IPS-18a (cell line): ENCODE measurements at regions not wholly inside any gene's neighbourhood (a gene's known extent, or its start where the extent isn't known, plus 50 kb on each side); places are given as distances from the start of the nearest gene placed in this dataset.
"Not testable (repeated sequence)": the region's sequence is repeated elsewhere in the genome, so short reads cannot be mapped to it uniquely, and the experiment has no call there.

Experiments used
- H3K27ac ChIP-seq: one replicate; pipeline ENCODE4 v1.5.1; 2013; ENCODE audit warnings: low read length
- H3K27me3 ChIP-seq: one replicate; pipeline ENCODE4 v1.6.1; 2013; ENCODE audit warnings: mild to moderate bottlenecking, low read length; ENCODE audit not compliant: control insufficient read depth, insufficient read depth
- H3K36me3 ChIP-seq: one replicate; pipeline ENCODE4 v1.6.1; 2013; ENCODE audit warnings: low read depth, low read length; ENCODE audit not compliant: control insufficient read depth
- H3K4me1 ChIP-seq: one replicate; pipeline ENCODE4 v1.6.1; 2013; ENCODE audit warnings: low read depth, low read length; ENCODE audit not compliant: control insufficient read depth
- H3K4me3 ChIP-seq: one replicate; pipeline ENCODE4 v1.5.1; 2013; ENCODE audit warnings: low read length
- H3K9ac ChIP-seq: one replicate; pipeline ENCODE4 v1.6.1; 2013; ENCODE audit warnings: mild to moderate bottlenecking, low read length, moderate library complexity
- H3K9me3 ChIP-seq: one replicate; pipeline ENCODE4 v1.6.1; 2013; ENCODE audit warnings: low read depth, low read length; ENCODE audit not compliant: control insufficient read depth

- no peak overlapping the region for H3K4me3 ChIP-seq
- no peak overlapping the region for H3K27ac ChIP-seq
- no peak overlapping the region for H3K9ac ChIP-seq
- H3K4me1 ChIP-seq: no peaks in the 10 kb centered on the region
- no peaks in the 10 kb centered on the region for H3K36me3 ChIP-seq
- H3K9me3 ChIP-seq: no peaks in the 10 kb centered on the region
- H3K27me3 ChIP-seq: no peaks in the 10 kb centered on the region
Observed at GRCh38 chr3:55144015-55144673, 216.3 kb upstream of the LRTM1 start.

- no peaks in the 10 kb centered on the region for H3K4me1 ChIP-seq
- no peak overlapping the region for H3K9ac ChIP-seq
- no peaks in the 10 kb centered on the region for H3K27me3 ChIP-seq
- no peak overlapping the region for H3K27ac ChIP-seq
- H3K9me3 ChIP-seq: no peaks in the 10 kb centered on the region
- H3K36me3 ChIP-seq: no peaks in the 10 kb centered on the region
- no peak overlapping the region for H3K4me3 ChIP-seq
Observed at GRCh38 chr3:55143336-55143735, 215.5 kb upstream of the LRTM1 start.

DNA sequence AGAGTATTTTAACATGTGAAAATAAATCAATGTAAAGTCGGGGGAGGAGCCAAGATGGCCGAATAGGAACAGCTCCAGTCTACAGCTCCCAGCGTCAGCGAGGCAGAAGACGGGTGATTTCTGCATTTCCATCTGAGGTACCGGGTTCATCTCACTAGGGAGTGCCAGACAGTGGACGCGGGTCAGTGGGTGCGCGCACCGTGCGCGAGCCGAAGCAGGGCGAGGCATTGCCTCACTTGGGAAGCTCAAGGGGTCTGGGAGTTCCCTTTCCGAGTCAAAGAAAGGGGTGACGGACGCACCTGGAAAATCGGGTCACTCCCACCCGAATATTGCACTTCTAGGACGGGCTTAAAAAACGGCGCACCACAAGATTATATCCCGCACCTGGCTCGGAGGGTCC lies 208.4 kb upstream of the LRTM1 start:
- not testable (repeated sequence) for H3K4me3 ChIP-seq, H3K36me3 ChIP-seq, H3K4me1 ChIP-seq, H3K27ac ChIP-seq, H3K9ac ChIP-seq, H3K27me3 ChIP-seq, H3K9me3 ChIP-seq

- H3K4me1 ChIP-seq: no peaks in the 10 kb centered on the region
- no peaks in the 10 kb centered on the region for H3K9me3 ChIP-seq
- H3K4me3 ChIP-seq: no peak overlapping the region
- H3K27me3 ChIP-seq: no peaks in the 10 kb centered on the region
- no peak overlapping the region for H3K9ac ChIP-seq
- H3K27ac ChIP-seq: no peak overlapping the region
- no peaks in the 10 kb centered on the region for H3K36me3 ChIP-seq
Observed at GRCh38 chr3:55128225-55128823, 200.5 kb upstream of the LRTM1 start.

GRCh38 chr3:55127565-55127964 lies 199.7 kb upstream of the LRTM1 start:
- H3K4me3 ChIP-seq: no peak overlapping the region
- no peaks in the 10 kb centered on the region for H3K36me3 ChIP-seq
- H3K9ac ChIP-seq: no peak overlapping the region
- no peaks in the 10 kb centered on the region for H3K4me1 ChIP-seq
- H3K27ac ChIP-seq: no peak overlapping the region
- H3K27me3 ChIP-seq: no peaks in the 10 kb centered on the region
- H3K9me3 ChIP-seq: no peaks in the 10 kb centered on the region

DNA sequence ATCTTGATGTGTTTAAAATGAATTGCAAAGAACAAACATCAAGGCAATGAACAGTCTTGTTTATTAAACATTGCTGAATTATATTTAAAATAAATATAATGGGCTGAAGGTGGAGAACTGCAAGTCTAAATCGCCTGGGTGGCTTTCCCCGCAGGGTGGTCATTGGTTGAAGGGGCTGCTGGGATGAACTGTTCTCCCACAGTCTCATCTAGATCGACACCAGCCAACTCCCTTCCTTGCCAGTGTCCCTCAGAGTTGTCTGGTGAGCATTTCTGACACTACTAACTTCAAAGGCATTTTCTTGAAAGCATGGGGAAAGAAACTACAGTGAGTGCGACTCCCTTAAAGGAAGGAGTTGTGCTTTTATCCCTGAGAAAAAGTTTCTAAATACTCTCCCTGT lies 196.5 kb upstream of the LRTM1 start:
- Histone ChIP-seq H3K4me3 (no peak overlapping the region), H3K27me3 (no peaks in the 10 kb centered on the region), H3K4me1 (no peaks in the 10 kb centered on the region), H3K27ac (no peak overlapping the region), H3K9ac (no peak overlapping the region), H3K9me3 (no peaks in the 10 kb centered on the region), H3K36me3 (no peaks in the 10 kb centered on the region)
